Mesenchymal stem cell (in vitro differentiated cells and primary cell): ENCODE measurements at regions not wholly inside any gene's neighbourhood (a gene's known extent, or its start where the extent isn't known, plus 50 kb on each side); places are given as distances from the start of the nearest gene placed in this dataset.

Experiments used
- DNase-seq: peaks from one replicate; pipeline ENCODE4 v3.0.0-alpha.2; 2013
- H2AFZ ChIP-seq: one replicate; pipeline ENCODE4 v1.6.1; 2013; ENCODE audit warnings: low read depth, mild to moderate bottlenecking, control low read depth, inconsistent platforms, low read length, moderate library complexity
- H2AK5ac ChIP-seq: 2 replicates; pipeline ENCODE4 v1.6.1; 2013; ENCODE audit warnings: low read length, moderate library complexity, mild to moderate bottlenecking, inconsistent platforms; ENCODE audit not compliant: severe bottlenecking
- H2BK120ac ChIP-seq: one replicate; pipeline ENCODE4 v1.6.1; 2013; ENCODE audit warnings: low read depth, mild to moderate bottlenecking, inconsistent platforms, low read length, moderate library complexity
- H2BK12ac ChIP-seq, 2 experiments: one replicate each; pipeline ENCODE4 v1.6.1; 2013; ENCODE audit warnings: inconsistent platforms in 2 of 2, low read length in 2 of 2, mild to moderate bottlenecking in 2 of 2, moderate library complexity in 2 of 2, control low read depth in 1 of 2
- H2BK15ac ChIP-seq: one replicate; pipeline ENCODE4 v1.6.1; 2013; ENCODE audit warnings: mild to moderate bottlenecking, low read depth, inconsistent platforms; ENCODE audit not compliant: poor library complexity, severe bottlenecking
- H2BK5ac ChIP-seq: 2 replicates; pipeline ENCODE4 v1.6.1; 2013; ENCODE audit warnings: low read depth, mild to moderate bottlenecking, low read length, control low read depth, inconsistent platforms; ENCODE audit not compliant: poor library complexity, severe bottlenecking
- H3K14ac ChIP-seq, 2 experiments: one replicate each; pipeline ENCODE4 v1.6.1; 2013; ENCODE audit warnings: inconsistent platforms in 2 of 2, low read length in 2 of 2, control low read depth in 1 of 2, mild to moderate bottlenecking in 1 of 2, moderate library complexity in 1 of 2
- H3K18ac ChIP-seq, 2 experiments: one replicate each; pipeline ENCODE4 v1.6.1; 2013; ENCODE audit warnings: inconsistent platforms in 2 of 2, low read length in 2 of 2, control low read depth in 1 of 2, low read depth in 1 of 2, mild to moderate bottlenecking in 1 of 2
- H3K23ac ChIP-seq, 2 experiments: one replicate each; pipeline ENCODE4 v1.6.1; 2013; ENCODE audit warnings: inconsistent platforms in 2 of 2, low read length in 2 of 2, mild to moderate bottlenecking in 2 of 2, moderate library complexity in 2 of 2, control low read depth in 1 of 2
- H3K27ac ChIP-seq: 2 replicates; pipeline ENCODE4 v1.5.1; 2013; ENCODE audit warnings: mild to moderate bottlenecking, moderate library complexity, low read length, control low read depth, inconsistent platforms; ENCODE audit not compliant: poor library complexity, severe bottlenecking
- H3K27me3 ChIP-seq, 2 experiments: 2 replicates each; pipeline versions ENCODE4 v1.6.1 to v1.7.0; 2013; ENCODE audit warnings: low read length in 2 of 2, mild to moderate bottlenecking in 2 of 2, moderate library complexity in 2 of 2, control low read depth in 1 of 2, inconsistent platforms in 1 of 2; ENCODE audit not compliant: control insufficient read depth in 1 of 2, insufficient read depth in 1 of 2
- H3K36me3 ChIP-seq, 2 experiments: 2 replicates each; pipeline versions ENCODE4 v1.6.1 to v1.7.0; 2013; ENCODE audit warnings: low read length in 2 of 2, control low read depth in 1 of 2, inconsistent platforms in 1 of 2, low read depth in 1 of 2, mild to moderate bottlenecking in 1 of 2; ENCODE audit not compliant: insufficient read depth in 2 of 2, control insufficient read depth in 1 of 2
- H3K4ac ChIP-seq, 2 experiments: one replicate each; pipeline ENCODE4 v1.6.1; 2013; ENCODE audit warnings: inconsistent platforms in 2 of 2, low read length in 2 of 2, mild to moderate bottlenecking in 2 of 2, moderate library complexity in 2 of 2, control low read depth in 1 of 2, low read depth in 1 of 2
- H3K4me1 ChIP-seq: 2 replicates; pipeline ENCODE4 v1.6.1; 2013; ENCODE audit warnings: low read depth, low read length, control low read depth; ENCODE audit not compliant: control insufficient read depth, insufficient read depth
- H3K4me2 ChIP-seq: 2 replicates; pipeline ENCODE4 v1.6.1; 2013; ENCODE audit warnings: low read length, mild to moderate bottlenecking, inconsistent platforms; ENCODE audit not compliant: poor library complexity, severe bottlenecking
- H3K4me3 ChIP-seq, 2 experiments: 2 replicates each; pipeline versions ENCODE4 v1.5.1 to v1.7.0; 2013; ENCODE audit warnings: low read length in 2 of 2, mild to moderate bottlenecking in 2 of 2, control low read depth in 1 of 2, low read depth in 1 of 2; ENCODE audit not compliant: insufficient read depth in 1 of 2
- H3K79me1 ChIP-seq: replicated peaks from 2 replicates; pipeline ENCODE4 v1.6.1; 2013; ENCODE audit warnings: mild to moderate bottlenecking, control low read depth, low read length, inconsistent platforms; ENCODE audit not compliant: poor library complexity, severe bottlenecking
- H3K9ac ChIP-seq: 2 replicates; pipeline ENCODE4 v1.7.0; 2013; ENCODE audit warnings: mild to moderate bottlenecking, low read length, moderate library complexity
- H3K9me3 ChIP-seq: 2 replicates; pipeline ENCODE4 v1.7.0; 2013; ENCODE audit warnings: mild to moderate bottlenecking, low read length; ENCODE audit not compliant: control insufficient read depth
- H4K8ac ChIP-seq: one replicate; pipeline ENCODE4 v1.6.1; 2013; ENCODE audit warnings: inconsistent platforms, mild to moderate bottlenecking, low read length, moderate library complexity
- H4K91ac ChIP-seq: one replicate; pipeline ENCODE4 v1.6.1; 2013; ENCODE audit warnings: mild to moderate bottlenecking, low read length, inconsistent platforms
- WGBS: methylation state at CpG from one replicate; pipeline ENCODE4 v1.1.7; 2013; ENCODE audit warnings: mixed read lengths; 5-methylcytosine and 5-hydroxymethylcytosine counted together

DNA sequence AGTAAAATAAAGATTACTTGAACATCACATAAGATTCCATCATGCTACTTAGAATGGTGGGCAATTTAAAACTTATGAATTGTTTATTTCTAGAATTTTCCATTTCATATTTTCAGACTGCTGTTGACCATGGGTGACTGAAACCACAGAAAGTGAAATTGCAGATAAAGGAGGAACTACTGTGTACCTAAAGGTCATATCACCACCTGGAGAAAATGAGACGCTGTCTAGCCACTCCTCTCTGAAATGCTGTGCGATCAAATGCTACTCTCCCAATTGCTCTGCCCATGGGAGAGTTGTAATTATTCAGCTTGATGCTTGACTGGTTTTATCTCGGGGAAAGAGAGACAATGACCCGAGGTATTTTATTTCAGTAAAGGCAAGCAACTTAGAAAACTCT lies 128.9 kb upstream of the ERCC4 start:
- H3K18ac ChIP-seq, result no peak overlapping the region
- H3K9me3 ChIP-seq, result no peaks in the 10 kb centered on the region
- no peak for DNase-seq
- no peak overlapping the region for H3K14ac ChIP-seq
- no peak overlapping the region for H3K4me3 ChIP-seq
- H3K23ac ChIP-seq, result no peak overlapping the region
- no peak overlapping the region for H2BK12ac ChIP-seq
- H3K27me3 ChIP-seq, result no peaks in the 10 kb centered on the region
- H2BK15ac ChIP-seq, result no peak overlapping the region
- no peaks in the 10 kb centered on the region for H3K79me1 ChIP-seq
- no peak overlapping the region for H2BK5ac ChIP-seq
- no peak overlapping the region for H2BK120ac ChIP-seq
- H2AK5ac ChIP-seq, result no peak overlapping the region
- no peak overlapping the region for H3K9ac ChIP-seq
- no peak overlapping the region for H3K4ac ChIP-seq
- H3K4me2 ChIP-seq, result no peak overlapping the region
- 77% methylated on average over 4 of the region's 4 CpGs for WGBS
- H4K91ac ChIP-seq, result no peak overlapping the region
- H3K36me3 ChIP-seq, result no peaks in the 10 kb centered on the region
- H4K8ac ChIP-seq, result no peak overlapping the region
- no peak overlapping the region for H2AFZ ChIP-seq
- H3K27ac ChIP-seq, result no peak overlapping the region
- H3K4me1 ChIP-seq, result no peaks in the 10 kb centered on the region

DNA sequence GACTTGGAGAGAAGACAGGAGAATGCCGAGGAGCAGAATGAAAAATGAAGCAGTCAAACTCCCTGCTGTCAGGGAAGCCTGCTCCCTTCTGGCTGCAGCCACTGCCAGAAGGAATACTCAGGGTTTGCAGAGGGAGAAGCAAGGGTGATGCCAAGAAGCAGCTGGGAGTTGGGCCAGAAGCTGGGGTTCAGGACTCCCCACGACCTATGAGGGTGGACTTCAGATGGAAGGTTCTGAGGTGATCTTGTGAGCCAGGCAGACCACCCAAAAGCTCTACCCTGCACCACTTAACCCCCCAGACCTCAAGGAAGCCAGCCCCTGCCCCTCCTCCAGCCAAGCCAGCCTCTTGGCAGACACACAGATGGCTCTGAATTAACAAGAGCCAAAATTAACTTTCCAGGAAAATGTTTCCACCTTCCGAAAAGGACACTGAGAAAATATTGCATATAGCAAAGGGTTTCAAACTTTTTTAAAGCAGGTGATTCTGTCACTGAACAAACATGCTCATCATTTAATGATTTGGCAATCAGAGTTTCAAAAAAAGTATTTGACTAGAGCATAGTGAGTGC lies 126.0 kb upstream of the ERCC4 start:
- Histone ChIP-seq H3K23ac (no peak overlapping the region), H4K91ac (no peak overlapping the region), H3K14ac (no peak overlapping the region), H4K8ac (no peak overlapping the region), H2BK120ac (no peak overlapping the region), H3K9me3 (no peaks in the 10 kb centered on the region), H2AK5ac (no peak overlapping the region), H2AFZ (no peak overlapping the region), H3K27ac (no peak overlapping the region), H3K4me1 (no peaks in the 10 kb centered on the region), H2BK5ac (no peak overlapping the region), H2BK15ac (no peak overlapping the region), H3K4ac (no peak overlapping the region), H3K4me3 (no peak overlapping the region), H3K36me3 (no peaks in the 10 kb centered on the region), H3K79me1 (no peaks in the 10 kb centered on the region), H3K4me2 (no peak overlapping the region), H3K27me3 (no peaks in the 10 kb centered on the region), H3K18ac (no peak overlapping the region), H3K9ac (no peak overlapping the region), H2BK12ac (no peak overlapping the region)
- 46% methylated on average over 2 of the region's 3 CpGs for WGBS
- DNase-seq, result no peak

DNA sequence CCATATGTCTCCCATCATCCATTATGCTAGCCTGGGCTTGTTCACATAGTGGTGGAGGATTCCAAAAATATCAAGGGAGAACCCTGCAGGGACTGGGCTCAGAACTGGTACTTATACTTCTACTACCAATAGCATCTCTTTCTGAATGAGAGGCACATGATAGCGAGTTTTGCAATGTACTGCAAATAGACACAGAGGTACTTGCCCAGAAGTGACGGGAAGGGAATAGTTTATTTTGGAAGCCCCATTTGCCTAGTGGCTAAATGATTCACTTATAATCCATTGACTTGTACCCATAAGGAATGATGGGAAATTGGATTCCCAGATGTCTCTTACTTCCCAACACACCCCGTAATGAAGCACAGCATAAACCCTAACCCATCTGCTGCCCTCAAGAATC lies 124.8 kb upstream of the ERCC4 start:
- Histone ChIP-seq H2BK15ac (no peak overlapping the region), H3K36me3 (no peaks in the 10 kb centered on the region), H2BK12ac (no peak overlapping the region), H3K4me2 (no peak overlapping the region), H3K23ac (no peak overlapping the region), H2BK5ac (no peak overlapping the region), H3K14ac (no peak overlapping the region), H2AK5ac (no peak overlapping the region), H3K18ac (no peak overlapping the region), H3K79me1 (no peaks in the 10 kb centered on the region), H3K4ac (no peak overlapping the region), H3K27ac (no peak overlapping the region), H3K4me3 (no peak overlapping the region), H3K9ac (no peak overlapping the region), H3K4me1 (no peaks in the 10 kb centered on the region), H2BK120ac (no peak overlapping the region), H4K8ac (no peak overlapping the region), H3K27me3 (no peaks in the 10 kb centered on the region), H3K9me3 (no peaks in the 10 kb centered on the region), H4K91ac (no peak overlapping the region), H2AFZ (no peak overlapping the region)
- DNase-seq, result no peak
- WGBS, result 50% methylated on average over 3 of the region's 3 CpGs

DNA sequence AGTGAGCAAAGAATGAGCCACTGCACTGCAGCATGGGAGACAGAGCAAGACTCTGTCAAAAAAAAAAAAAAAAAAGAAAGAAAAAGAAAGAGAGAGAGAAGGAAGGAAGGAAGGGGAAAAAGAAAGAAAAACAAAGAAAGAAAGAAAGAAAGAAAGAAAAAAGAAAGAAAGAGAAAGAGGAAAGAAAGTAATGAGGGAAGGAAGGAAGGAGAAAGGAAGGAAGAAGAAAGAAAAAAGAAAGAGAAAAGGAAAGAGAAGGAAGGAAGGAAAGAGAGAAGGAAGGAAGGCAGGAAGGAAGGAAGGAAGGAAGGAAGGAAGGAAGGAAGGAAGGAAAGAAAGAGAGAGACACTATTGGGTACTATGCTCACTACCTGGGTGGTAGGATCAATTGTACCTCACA lies 122.2 kb upstream of the ERCC4 start:
- H3K4me1 ChIP-seq, result no peaks in the 10 kb centered on the region
- no peaks in the 10 kb centered on the region for H3K36me3 ChIP-seq
- no peak overlapping the region for H2BK15ac ChIP-seq
- no peak overlapping the region for H3K4me2 ChIP-seq
- no peak overlapping the region for H4K8ac ChIP-seq
- no peak overlapping the region for H3K4me3 ChIP-seq
- no peak overlapping the region for H3K27ac ChIP-seq
- H3K9me3 ChIP-seq, result peaks cover 6% of the 10 kb centered on the region
- DNase-seq, result no peak
- H2BK12ac ChIP-seq, result no peak overlapping the region
- H3K9ac ChIP-seq, result no peak overlapping the region
- H3K4ac ChIP-seq, result no peak overlapping the region
- H4K91ac ChIP-seq, result no peak overlapping the region
- no peak overlapping the region for H3K18ac ChIP-seq
- no peak overlapping the region for H3K23ac ChIP-seq
- no peak overlapping the region for H2AFZ ChIP-seq
- no peak overlapping the region for H3K14ac ChIP-seq
- no peak overlapping the region for H2BK5ac ChIP-seq
- no peaks in the 10 kb centered on the region for H3K79me1 ChIP-seq
- H3K27me3 ChIP-seq, result no peaks in the 10 kb centered on the region
- no peak overlapping the region for H2AK5ac ChIP-seq
- H2BK120ac ChIP-seq, result no peak overlapping the region
